HAP-1 (cell line): ENCODE measurements at regions not wholly inside any gene's neighbourhood (a gene's known extent, or its start where the extent isn't known, plus 50 kb on each side); places are given as distances from the start of the nearest gene placed in this dataset.

Experiments
- DNase-seq, 2 experiments: peaks; one replicate each; pipeline ENCODE4 v3.0.0-alpha.2; 2016 to 2020; ENCODE audit warnings: low spot score in 2 of 2
- H3K27me3 ChIP-seq: fragments of 250-450 bp; sonication (Bioruptor Pico); 2 replicates; pipeline ENCODE4 v1.5.1; 2020; ENCODE audit warnings: low read depth, mild to moderate bottlenecking, moderate library complexity
- H3K36me3 ChIP-seq: fragments of 250-450 bp; sonication (Bioruptor Pico); replicated peaks from 2 replicates; pipeline ENCODE4 v1.5.1; 2020; ENCODE audit warnings: mild to moderate bottlenecking
- H3K4me1 ChIP-seq: fragments of 250-450 bp; sonication (Bioruptor Pico); 2 replicates; pipeline ENCODE4 v1.5.1; 2020; ENCODE audit warnings: mild to moderate bottlenecking
- H3K4me3 ChIP-seq: fragments of 250-450 bp; sonication (Bioruptor Pico); 2 replicates; pipeline ENCODE4 v1.5.1; 2020; ENCODE audit warnings: mild to moderate bottlenecking, moderate library complexity
- H3K9me3 ChIP-seq: fragments of 250-450 bp; sonication (Bioruptor Pico); 2 replicates; pipeline ENCODE4 v1.5.1; 2020; ENCODE audit warnings: mild to moderate bottlenecking, moderate library complexity
- in situ Hi-C: fragments of 300-500 bp; cut with MboI; formaldehyde crosslinking; loops from 3 replicates; pipeline ENCODE4 v1.14.3; 2020; ENCODE audit warnings: low sequenced_read_pairs, inconsistent platforms, mixed read lengths

GRCh38 chr20:39295301-39295700 lies 333.2 kb downstream of the DHX35 start:
- no peak for DNase-seq
- in situ Hi-C loops = no loop called here
- H3K27me3 ChIP-seq = no peaks in the 10 kb centered on the region
- no peaks in the 10 kb centered on the region for H3K9me3 ChIP-seq
- no peaks in the 10 kb centered on the region for H3K4me1 ChIP-seq
- no peaks in the 10 kb centered on the region for H3K36me3 ChIP-seq
- no peak overlapping the region for H3K4me3 ChIP-seq

- Histone ChIP-seq H3K9me3 (no peaks in the 10 kb centered on the region), H3K36me3 (no peaks in the 10 kb centered on the region), H3K4me3 (no peak overlapping the region), H3K27me3 (no peaks in the 10 kb centered on the region), H3K4me1 (no peaks in the 10 kb centered on the region)
- no peak for DNase-seq
- in situ Hi-C loops = no loop called here
These were observed 332.1 kb downstream of the DHX35 start for GRCh38 chr20:39294137-39294725.

GRCh38 chr20:39292193-39292736 lies 330.1 kb downstream of the DHX35 start:
- in situ Hi-C loops = no loop called here
- H3K27me3 ChIP-seq = no peaks in the 10 kb centered on the region

GRCh38 chr20:39291301-39291700 lies 329.2 kb downstream of the DHX35 start:
- in situ Hi-C loops = no loop called here
- no peaks in the 10 kb centered on the region for H3K9me3 ChIP-seq
- H3K27me3 ChIP-seq = no peaks in the 10 kb centered on the region
- no peaks in the 10 kb centered on the region for H3K4me1 ChIP-seq
- H3K36me3 ChIP-seq = no peaks in the 10 kb centered on the region
- no peak for DNase-seq
- no peak overlapping the region for H3K4me3 ChIP-seq

More at GRCh38 chr20:39292193-39292736, 330.1 kb downstream of the DHX35 start:
- no peaks in the 10 kb centered on the region for H3K9me3 ChIP-seq
- no peaks in the 10 kb centered on the region for H3K36me3 ChIP-seq
- no peak overlapping the region for H3K4me3 ChIP-seq
- H3K4me1 ChIP-seq = no peaks in the 10 kb centered on the region
- no peak for DNase-seq

- Histone ChIP-seq H3K9me3 (no peaks in the 10 kb centered on the region), H3K4me1 (no peaks in the 10 kb centered on the region), H3K36me3 (no peaks in the 10 kb centered on the region), H3K4me3 (no peak overlapping the region), H3K27me3 (no peaks in the 10 kb centered on the region)
- in situ Hi-C loops = no loop called here
- no peak for DNase-seq
These were observed 328.4 kb downstream of the DHX35 start for GRCh38 chr20:39290575-39290974.

- Histone ChIP-seq H3K9me3 (no peaks in the 10 kb centered on the region), H3K36me3 (no peaks in the 10 kb centered on the region), H3K4me3 (no peak overlapping the region), H3K27me3 (no peaks in the 10 kb centered on the region), H3K4me1 (no peaks in the 10 kb centered on the region)
- in situ Hi-C loops = no loop called here
- no peak for DNase-seq
These were observed 327.7 kb downstream of the DHX35 start for GRCh38 chr20:39289831-39290230.

- in situ Hi-C loops = no loop called here
- DNase-seq = no peak
- Histone ChIP-seq H3K36me3 (no peaks in the 10 kb centered on the region), H3K9me3 (no peaks in the 10 kb centered on the region), H3K4me1 (no peaks in the 10 kb centered on the region), H3K27me3 (no peaks in the 10 kb centered on the region), H3K4me3 (no peak overlapping the region)
These were observed 327.2 kb downstream of the DHX35 start for GRCh38 chr20:39289316-39289715.

GRCh38 chr20:39283464-39283863 lies 321.3 kb downstream of the DHX35 start:
- no peak for DNase-seq
- Histone ChIP-seq H3K9me3 (no peaks in the 10 kb centered on the region), H3K4me1 (no peaks in the 10 kb centered on the region), H3K27me3 (no peaks in the 10 kb centered on the region), H3K4me3 (no peak overlapping the region), H3K36me3 (no peaks in the 10 kb centered on the region)
- in situ Hi-C loops = no loop called here

- no peaks in the 10 kb centered on the region for H3K4me1 ChIP-seq
- no peak overlapping the region for H3K4me3 ChIP-seq
- H3K27me3 ChIP-seq = no peaks in the 10 kb centered on the region
- DNase-seq = no peak
- H3K9me3 ChIP-seq = no peaks in the 10 kb centered on the region
- H3K36me3 ChIP-seq = no peaks in the 10 kb centered on the region
- in situ Hi-C loops = no loop called here
These were observed 320.5 kb downstream of the DHX35 start for GRCh38 chr20:39282619-39283092.

GRCh38 chr20:39280875-39281274 lies 318.7 kb downstream of the DHX35 start:
- no peaks in the 10 kb centered on the region for H3K36me3 ChIP-seq
- H3K4me3 ChIP-seq = no peak overlapping the region
- in situ Hi-C loops = no loop called here
- H3K4me1 ChIP-seq = no peaks in the 10 kb centered on the region
- no peak for DNase-seq
- H3K9me3 ChIP-seq = no peaks in the 10 kb centered on the region
- H3K27me3 ChIP-seq = no peaks in the 10 kb centered on the region

- Histone ChIP-seq H3K4me3 (no peak overlapping the region), H3K36me3 (no peaks in the 10 kb centered on the region), H3K4me1 (no peaks in the 10 kb centered on the region), H3K9me3 (no peaks in the 10 kb centered on the region), H3K27me3 (no peaks in the 10 kb centered on the region)
- in situ Hi-C loops = no loop called here
- no peak for DNase-seq
These were observed 316.2 kb downstream of the DHX35 start for GRCh38 chr20:39278230-39278788.

GRCh38 chr20:39277185-39277584 lies 315.0 kb downstream of the DHX35 start:
- no peak for DNase-seq
- H3K36me3 ChIP-seq = no peaks in the 10 kb centered on the region
- H3K27me3 ChIP-seq = no peaks in the 10 kb centered on the region
- H3K9me3 ChIP-seq = no peaks in the 10 kb centered on the region
- no peaks in the 10 kb centered on the region for H3K4me1 ChIP-seq
- in situ Hi-C loops = no loop called here
- no peak overlapping the region for H3K4me3 ChIP-seq

GRCh38 chr20:39270837-39271604 lies 308.9 kb downstream of the DHX35 start:
- Histone ChIP-seq H3K36me3 (no peaks in the 10 kb centered on the region), H3K27me3 (no peaks in the 10 kb centered on the region), H3K4me3 (no peak overlapping the region), H3K4me1 (no peaks in the 10 kb centered on the region), H3K9me3 (no peaks in the 10 kb centered on the region)
- DNase-seq = no peak
- in situ Hi-C loops = loop anchor here (25.0 kb wide), 1 partner anchor 1691 kb away; no protein-coding TSS in a partner anchor
